HK-2 (cell line): ENCODE measurements at regions not wholly inside any gene's neighbourhood (a gene's known extent, or its start where the extent isn't known, plus 50 kb on each side); places are given as distances from the start of the nearest gene placed in this dataset.

Experiments used
- DNase-seq: peaks from one replicate; pipeline ENCODE4 v3.0.0-alpha.2; 2018; ENCODE audit not compliant: unreplicated experiment

GRCh38 chr10:70939441-70940003, 51.2 kb upstream of the PCBD1 start:
- no peak for DNase-seq

GRCh38 chr10:70940834-70941568, 52.6 kb upstream of the PCBD1 start:
- DNase-seq = no peak

- DNase-seq = no peak
These were observed 53.8 kb upstream of the PCBD1 start for GRCh38 chr10:70942125-70942524.

- no peak for DNase-seq
These were observed 54.4 kb upstream of the PCBD1 start for GRCh38 chr10:70942725-70943124.

GRCh38 chr10:70943249-70943648, 54.9 kb upstream of the PCBD1 start:
- DNase-seq = no peak

GRCh38 chr10:70943841-70944466, 55.6 kb upstream of the PCBD1 start:
- DNase-seq = no peak

GRCh38 chr10:70950037-70950436, 61.7 kb upstream of the PCBD1 start:
- DNase-seq = no peak

GRCh38 chr10:70950801-70951200, 62.4 kb upstream of the PCBD1 start:
- DNase-seq = no peak

GRCh38 chr10:70952401-70952800, 64.0 kb upstream of the PCBD1 start:
- DNase-seq = no peak

- DNase-seq = no peak
These were observed 64.6 kb upstream of the PCBD1 start for GRCh38 chr10:70952921-70953320.

- no peak for DNase-seq
These were observed 66.2 kb upstream of the PCBD1 start for GRCh38 chr10:70954381-70955176.

- DNase-seq = no peak
These were observed 67.8 kb upstream of the PCBD1 start for GRCh38 chr10:70956029-70956759.

GRCh38 chr10:70958396-70958795, 70.0 kb upstream of the PCBD1 start:
- peak; percentile 35 for DNase-seq

GRCh38 chr10:70960316-70960715, 72.0 kb upstream of the PCBD1 start:
- DNase-seq = no peak

- no peak for DNase-seq
These were observed 72.6 kb upstream of the PCBD1 start for GRCh38 chr10:70960783-70961570.

GRCh38 chr10:70962686-70963085, 74.3 kb upstream of the PCBD1 start:
- no peak for DNase-seq

GRCh38 chr10:70963271-70963670, 74.9 kb upstream of the PCBD1 start:
- no peak for DNase-seq

- DNase-seq = no peak
These were observed 75.9 kb upstream of the PCBD1 start for GRCh38 chr10:70964245-70964644.

GRCh38 chr10:70964881-70965280, 76.5 kb upstream of the PCBD1 start:
- DNase-seq = no peak

- no peak for DNase-seq
These were observed 77.2 kb upstream of the PCBD1 start for GRCh38 chr10:70965566-70965965.
